K562 (cell line): ENCODE measurements at regions not wholly inside any gene's neighbourhood (a gene's known extent, or its start where the extent isn't known, plus 50 kb on each side); places are given as distances from the start of the nearest gene placed in this dataset.

Source experiments
- NFE2L1 ChIP-seq: fragments of 450-650 bp; IDR thresholded peaks from 2 replicates; pipeline ENCODE4 v1.6.1; 2016; ENCODE audit warnings: missing genetic modification characterization, low read depth, mild to moderate bottlenecking, missing compliant biosample characterization, moderate library complexity, borderline replicate concordance
- RAD21 ChIP-seq, 2 experiments: fragments of 250-450 bp in 1 of 2; fragments of 450-650 bp in 1 of 2; sonication (Bioruptor Pico) in 1 of 2; formaldehyde crosslinking in 1 of 2; IDR thresholded peaks in 1 of 2; conservative IDR thresholded peaks in 1 of 2; 2 replicates each; pipeline versions ENCODE4 v1.4.0 to v1.8.0; 2020 to 2022; ENCODE audit warnings: mild to moderate bottlenecking in 2 of 2, moderate library complexity in 1 of 2
- SMARCB1 ChIP-seq: IDR thresholded peaks from 2 replicates; pipeline ENCODE4 v1.6.1; 2011; ENCODE audit warnings: improper control_type of control experiment, low read depth; ENCODE audit not compliant: insufficient read length

DNA sequence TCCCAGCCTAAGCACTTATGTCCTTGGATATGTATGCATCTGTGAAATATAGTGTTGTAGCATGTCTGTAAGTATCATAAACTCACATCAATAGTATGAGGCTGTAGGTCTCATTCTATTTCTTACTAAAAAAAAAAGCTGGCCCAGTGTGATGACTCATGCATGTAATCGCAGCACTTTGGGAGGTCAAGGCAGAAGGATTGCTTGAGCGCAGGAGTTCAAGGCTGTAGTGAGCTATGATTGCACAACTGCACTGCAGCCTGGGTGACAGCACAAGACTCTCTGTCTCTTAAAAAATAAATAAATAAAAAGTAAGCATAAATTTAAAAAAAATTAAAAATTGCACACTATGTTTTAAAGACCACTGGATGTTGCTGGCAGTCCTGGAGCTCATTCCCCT lies 79.1 kb upstream of the SPATA13 start:
- TF ChIP-seq SMARCB1 (no peak), RAD21 (CRISPR knock-in tag; conservative IDR thresholded peaks at IDR 0.05 in 1 of 2, IDR thresholded peaks at IDR 0.05 in 1 of 2) (no peak), NFE2L1 (tag) (no peak)
